H4 (cell line): ENCODE measurements at regions not wholly inside any gene's neighbourhood (a gene's known extent, or its start where the extent isn't known, plus 50 kb on each side); places are given as distances from the start of the nearest gene placed in this dataset.

ENCODE experiments used
- DNase-seq: peaks from one replicate; pipeline ENCODE4 v3.0.0-alpha.2; 2015; ENCODE audit warnings: low spot score

DNA sequence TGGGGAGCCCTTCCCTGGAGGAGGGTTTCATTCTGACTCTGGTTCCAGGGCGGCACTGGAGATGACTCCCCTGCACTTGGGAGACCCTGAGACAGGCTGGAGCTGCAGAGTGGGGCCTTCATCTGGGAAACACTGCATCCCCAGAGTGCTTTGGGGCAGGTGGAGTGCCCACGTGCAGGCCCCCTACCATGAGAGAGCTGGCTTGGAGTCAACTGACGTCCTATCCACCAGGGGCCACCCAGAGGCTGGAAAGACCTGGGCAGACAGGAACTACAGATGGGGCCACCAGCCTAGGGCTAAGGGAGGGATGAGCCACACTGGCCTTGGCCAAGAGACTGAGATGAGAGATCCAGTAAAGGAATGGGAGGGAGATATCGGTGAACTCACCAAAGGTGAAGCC is 153.8 kb downstream of the ASB1 start:
- no peak for DNase-seq

DNA sequence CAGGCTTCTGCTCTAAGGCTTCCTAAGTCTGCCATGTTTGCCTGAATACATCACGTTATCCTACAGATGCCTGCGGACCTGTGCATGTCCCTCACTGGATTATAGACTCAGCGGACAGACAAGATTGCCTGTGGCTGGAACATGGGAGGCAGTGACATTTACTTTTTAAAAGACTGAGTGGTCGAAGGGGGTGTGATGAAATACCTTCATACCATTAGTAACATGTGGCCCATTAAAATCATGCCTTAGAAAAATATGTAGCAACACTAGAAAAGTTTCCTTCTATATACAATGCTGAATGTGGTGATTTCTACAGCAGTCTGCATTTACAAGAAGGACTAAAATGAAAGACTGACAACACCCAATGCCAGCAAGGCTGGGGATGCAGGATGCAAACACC is 154.4 kb downstream of the ASB1 start:
- DNase-seq, result no peak

DNA sequence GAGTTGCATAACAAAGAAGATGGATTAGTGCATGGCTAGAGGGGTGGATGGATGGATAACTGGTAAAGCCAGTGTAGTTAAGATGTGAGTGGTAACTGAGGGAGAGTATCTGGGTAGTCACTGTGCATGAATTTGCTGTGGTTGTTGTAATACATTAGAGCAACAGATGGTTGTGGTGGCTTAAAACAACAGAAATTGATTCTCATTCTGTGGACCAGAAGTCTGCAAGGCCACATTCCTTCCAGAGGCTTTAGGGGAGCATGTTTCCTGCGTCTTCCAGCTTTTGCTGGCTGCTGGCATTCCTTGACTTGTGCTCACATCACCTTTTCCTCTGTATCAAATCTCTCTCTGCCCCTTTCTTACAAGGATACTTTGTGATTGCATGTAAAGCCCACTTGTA is 155.4 kb downstream of the ASB1 start:
- no peak for DNase-seq

DNA sequence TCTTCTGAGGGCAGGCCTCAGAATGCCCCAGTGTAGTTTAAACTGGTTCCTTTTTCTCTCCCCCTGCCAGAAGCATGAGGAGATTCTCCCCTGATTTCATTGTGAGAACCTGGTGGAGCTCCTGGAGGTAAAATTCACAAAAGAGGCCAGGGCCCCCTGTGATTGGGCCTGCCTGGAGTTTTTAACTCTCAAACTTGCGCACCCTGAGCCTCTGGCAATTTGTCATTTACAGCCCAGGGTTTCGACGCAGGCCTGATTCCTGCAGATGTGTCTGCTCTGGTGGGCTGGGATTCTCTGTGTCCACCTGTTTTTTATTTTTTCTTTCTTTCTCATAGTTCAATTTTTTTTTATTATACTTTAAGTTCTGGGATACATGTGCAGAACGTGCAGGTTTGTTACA is 157.9 kb downstream of the ASB1 start:
- DNase-seq, result no peak

DNA sequence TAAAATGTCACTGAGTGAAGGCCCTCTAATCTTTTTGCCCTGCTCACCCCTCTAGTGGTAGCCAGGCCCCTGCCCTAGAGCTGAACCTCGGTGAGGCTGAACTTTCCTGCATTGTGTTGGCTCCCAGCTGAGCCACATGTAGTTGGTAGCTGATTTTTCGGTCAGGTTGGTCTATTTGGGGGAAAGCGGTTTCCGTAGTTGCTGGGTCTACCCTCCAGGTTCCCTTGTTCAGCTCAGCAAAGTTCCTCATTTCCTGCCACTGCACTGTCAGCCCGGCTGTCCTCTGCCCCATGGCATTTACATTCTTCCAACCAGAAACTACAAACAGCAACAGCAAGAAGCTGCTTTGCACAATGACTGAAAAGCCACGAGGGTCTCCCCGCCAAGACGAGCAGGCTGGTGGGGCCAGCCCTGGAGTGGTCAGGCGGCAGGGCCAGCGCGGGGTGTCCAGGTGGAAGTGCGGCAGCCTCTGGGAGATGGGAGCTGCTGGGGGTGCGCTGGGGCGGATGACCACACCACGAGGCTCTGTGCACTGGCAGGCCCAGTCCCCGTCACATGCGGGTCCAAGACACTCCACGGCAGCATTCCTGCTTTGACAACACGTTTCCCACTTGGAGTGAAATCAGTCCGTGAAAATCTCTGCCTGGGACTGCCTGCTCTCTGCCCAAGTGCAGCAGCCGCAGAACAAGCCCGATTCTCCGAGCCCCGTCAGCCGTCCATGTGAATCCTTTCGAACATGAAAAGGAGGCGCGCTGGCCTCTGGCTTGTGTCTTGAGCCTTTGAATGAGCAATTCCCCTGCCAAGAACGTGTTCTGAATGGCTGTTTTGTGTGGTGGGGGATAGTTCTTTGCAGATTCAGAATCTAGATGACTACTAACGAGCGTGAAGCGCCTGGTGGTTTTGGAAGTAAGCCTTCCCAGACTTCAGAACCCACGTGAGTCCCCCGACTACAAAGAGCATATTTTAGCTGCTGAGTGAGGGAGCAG is 159.4 kb downstream of the ASB1 start:
- no peak for DNase-seq

DNA sequence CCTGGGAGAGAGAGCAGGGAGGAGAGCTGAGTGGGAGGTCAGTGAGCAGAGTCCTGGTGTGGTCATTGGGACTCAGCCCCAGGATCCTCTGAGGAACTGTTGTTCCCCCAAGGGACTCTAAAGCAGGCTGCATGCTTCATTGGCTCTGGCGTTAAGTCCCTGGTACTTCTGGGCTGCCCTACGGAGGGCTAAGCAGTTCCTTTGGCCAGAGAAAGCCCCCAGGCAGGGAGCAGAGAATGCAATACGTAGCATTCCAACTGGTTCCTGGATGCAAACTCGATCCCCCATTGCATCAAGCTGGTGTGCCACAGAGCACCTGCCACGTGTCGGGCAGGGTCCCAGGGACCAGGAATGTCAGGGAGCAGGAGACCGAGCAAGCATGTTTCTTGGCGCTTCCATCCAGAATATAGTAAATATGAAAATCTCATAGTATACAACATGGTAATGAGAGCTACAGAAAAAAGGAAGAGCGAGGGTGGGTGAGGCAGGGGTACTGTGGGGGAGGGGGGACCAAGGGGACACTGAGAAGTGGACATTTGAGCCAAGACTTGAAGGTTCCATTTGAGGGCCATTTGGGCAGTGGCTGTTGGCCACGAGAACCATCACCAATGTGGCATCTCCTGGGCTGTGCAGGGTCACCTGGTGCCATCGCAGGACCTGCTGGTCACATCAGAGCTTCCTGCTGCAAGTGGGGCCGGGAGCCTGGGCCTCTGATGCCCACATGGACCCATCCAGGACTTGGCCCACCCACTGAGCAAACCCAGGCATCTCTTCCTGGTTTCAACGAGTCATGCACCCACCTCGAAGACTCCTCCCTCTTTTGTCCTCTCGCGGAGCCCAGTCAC is 160.4 kb downstream of the ASB1 start:
- no peak for DNase-seq

DNA sequence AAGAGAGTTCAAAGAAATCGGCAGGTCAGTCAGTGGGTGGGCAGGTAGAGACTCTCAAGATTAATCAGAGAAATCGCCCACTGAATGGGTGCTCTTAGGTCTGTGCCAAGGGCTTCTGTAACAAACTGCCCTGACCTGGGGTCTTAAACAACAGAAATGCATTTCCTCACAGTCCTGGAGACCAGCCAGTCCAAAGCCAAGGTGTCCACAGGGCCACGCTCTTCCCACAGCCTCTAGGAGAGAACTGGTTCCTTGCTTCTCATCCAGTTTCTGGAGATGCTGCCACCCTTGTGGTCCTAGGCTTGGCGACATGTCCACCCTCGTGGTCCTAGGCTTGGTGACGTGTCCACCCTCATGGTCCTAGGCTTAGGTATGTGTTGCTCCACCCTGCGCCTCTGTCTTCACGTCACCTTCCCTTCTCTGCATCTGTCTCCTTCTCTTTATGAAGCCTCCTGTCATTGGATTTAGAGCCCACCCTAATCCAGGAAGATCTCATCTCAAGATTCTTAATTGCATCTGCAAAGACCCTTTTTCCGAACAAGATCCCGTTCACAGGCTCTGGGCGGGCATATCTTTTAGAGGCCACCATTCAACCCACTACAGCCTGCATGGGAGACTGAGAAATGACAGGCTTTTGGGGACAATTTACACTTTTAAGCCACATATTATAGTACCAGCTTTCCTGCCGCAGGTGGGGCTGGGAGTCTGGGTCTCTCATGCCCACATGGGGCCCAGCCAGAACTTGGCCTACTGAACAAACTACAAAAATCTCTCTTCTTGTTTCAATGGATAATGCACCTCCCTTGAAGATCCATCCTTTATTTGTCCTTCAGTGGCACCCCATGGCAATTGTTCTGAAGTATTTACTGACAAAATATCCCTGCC is 161.3 kb downstream of the ASB1 start:
- no peak for DNase-seq

DNA sequence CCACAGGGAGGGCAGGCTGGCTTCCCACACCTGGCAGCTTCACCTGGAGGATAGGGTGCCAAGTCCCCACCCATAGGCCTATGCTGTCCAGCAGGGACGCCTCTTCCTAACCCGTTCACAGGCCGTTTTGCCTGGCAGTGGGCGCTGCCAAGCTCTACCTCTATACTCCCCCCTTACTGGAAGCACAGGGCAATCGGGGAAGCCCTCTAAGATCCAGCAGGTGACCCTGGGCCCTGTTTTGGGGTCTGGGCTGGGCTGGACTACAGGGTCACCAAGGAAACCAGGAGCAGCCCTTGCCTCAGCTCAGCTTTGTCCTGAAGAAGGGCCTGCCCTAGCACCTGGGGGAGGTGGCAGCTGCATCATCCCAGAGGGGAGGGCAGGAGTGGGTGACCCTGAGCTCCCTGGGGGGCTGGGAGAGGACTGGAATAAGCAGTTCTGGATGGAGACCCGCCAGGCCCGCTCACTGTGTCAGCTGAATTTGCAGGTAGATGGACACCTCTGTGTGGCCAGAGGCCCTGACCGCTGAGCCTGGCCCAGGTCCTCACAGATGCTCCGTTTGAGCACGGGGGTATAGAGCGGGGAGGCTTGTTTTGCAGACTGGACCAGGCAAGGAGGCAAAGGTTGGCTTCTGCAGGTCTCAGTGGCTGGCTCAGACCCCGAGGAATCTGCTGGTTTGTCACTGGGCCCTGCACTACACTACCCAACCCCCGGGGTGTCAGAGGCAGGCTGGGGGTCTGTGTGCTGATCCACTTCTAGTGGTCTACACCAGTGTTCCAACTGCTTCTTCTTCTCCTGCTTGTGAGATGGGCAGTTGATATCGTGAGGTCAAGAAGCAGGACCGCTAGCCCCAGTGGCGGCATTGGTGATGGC is 163.1 kb downstream of the ASB1 start:
- DNase-seq, result no peak

DNA sequence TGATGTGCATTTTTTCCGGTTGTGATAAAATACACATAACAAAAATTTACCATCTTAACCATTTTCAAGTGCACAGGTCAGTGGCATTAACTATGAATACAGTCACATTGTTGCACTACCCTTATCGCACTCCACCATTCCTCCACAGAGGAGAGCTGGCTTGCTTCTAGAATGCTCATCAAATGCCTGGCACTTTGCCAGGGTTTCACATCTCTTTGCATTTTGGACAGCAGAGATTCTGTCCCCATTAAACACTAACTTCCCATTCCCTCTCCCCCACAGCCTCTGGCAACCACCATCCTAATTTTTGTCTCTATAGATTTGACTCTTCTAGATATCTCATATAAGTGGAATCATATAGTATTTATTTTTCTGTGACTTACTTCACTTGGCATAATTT is 165.0 kb downstream of the ASB1 start:
- DNase-seq, result no peak

DNA sequence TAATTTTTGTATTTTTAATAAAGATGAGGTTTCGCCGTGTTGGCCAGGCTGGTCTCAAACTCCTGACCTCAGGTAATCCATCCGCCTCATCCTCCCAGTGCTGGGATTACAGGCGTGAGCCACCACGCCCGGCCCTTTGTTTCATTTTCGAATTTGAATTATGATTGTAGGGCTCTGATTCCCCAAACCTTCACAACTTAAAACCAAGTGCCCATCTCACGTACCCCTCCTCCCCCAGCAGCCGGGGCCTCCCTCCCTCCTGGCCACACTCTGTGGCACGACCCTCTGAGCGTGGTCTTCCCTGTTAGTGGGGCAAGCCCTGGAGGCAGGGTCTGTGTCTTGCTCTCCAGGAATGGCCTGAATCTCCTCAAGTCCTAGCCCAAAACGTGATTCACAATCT is 166.5 kb downstream of the ASB1 start:
- DNase-seq, result no peak

DNA sequence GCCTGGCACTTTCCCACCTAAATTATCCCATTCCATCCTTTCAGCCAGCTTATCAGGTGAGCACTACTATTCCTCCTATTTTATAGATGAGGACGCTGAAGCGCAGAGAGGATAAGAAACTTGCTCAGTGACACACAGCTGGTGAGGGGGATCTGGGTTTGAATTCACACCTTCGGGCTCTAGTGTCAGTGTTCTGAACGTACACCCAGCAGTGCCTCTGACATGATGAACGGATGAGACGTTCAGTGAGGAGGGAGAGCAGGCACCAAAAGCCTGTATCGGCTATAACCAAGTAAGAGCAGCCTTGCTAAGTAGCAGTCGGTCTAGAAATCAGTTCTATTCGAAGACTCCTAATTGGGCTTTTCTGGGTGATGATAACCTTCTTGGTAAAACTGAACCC is 167.0 kb downstream of the ASB1 start:
- DNase-seq, result no peak

DNA sequence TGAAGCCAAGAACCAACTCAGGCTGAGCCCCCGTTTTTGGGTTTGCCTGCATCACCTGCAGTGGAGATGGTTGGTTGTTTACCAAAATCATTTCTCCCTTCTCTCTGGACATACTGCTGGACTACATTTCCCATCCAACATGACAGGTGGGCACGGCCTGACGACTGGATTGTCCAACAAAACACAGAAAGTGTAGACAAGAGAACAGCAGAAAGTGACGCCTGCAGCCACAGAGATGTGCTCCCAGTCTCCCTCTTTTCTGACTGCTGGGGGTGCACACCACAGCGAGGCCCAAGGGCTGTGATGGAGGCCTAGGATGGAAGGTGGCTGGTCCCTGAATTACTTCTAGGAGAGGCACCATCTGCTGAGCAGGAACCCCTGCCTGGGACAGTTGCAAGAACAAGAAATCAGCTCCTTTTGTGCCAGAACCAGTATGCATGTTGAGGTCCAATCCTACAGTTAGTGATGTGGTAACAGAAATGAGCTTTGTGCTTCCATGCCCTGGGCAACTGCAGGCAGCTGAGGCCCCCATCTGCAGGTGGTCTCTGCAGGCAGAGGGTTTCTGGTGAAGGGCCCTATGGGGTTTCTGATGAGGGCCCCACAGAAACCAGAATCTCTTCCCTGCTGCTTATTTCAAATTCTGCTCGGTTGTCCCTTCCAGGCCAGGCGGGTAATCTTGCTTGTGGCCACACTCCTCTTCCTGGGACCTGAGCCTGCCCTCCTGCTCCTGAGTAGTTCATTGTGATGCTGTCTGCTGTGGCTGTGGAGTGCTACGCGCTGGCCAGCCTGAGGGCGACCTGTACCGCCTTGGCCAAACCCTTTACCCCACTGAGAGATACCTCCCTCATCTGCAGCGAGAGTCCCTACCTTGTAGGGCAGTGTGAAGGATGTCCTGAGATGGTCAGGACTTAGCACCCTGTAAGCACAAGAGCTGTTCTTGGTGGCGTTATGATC is 168.3 kb downstream of the ASB1 start:
- no peak for DNase-seq

DNA sequence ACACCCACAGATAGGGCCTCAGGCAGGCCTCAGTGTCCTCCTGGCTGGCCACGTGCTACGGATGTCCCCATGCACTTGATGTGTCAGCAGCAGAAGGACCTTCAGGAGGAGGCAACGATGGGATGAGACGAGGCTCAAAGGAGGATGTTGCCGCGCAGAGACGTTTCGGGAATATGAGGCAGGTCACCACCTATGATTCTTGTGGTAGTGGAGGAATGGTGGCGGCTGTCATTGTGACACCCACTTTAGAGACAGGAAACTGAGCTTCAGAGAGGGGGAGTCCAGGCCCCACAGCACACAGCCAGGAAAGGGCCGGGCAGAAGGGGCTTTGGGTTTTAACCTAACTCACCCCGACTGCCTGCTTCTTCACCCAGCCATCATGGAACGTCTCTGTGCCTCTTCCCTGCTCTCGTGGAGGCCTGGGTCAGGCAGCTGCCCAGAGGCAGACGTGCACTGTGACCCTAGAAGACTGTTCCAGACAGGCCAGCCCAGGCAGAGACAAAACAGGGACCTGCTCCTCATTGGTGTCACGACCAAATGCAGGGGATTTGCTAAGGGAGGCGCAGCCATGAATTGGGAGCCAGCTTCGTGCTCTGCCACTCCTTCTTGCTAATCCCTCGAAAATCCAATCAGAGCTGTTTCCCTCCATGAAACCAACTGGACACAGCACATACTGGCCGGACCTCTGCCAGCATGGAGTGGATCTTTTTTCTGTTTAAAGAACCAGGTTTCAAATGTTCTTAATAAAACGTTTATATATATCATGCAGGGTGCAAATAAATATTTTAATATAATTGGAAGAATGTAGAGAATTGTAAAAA is 169.2 kb downstream of the ASB1 start:
- no peak for DNase-seq

DNA sequence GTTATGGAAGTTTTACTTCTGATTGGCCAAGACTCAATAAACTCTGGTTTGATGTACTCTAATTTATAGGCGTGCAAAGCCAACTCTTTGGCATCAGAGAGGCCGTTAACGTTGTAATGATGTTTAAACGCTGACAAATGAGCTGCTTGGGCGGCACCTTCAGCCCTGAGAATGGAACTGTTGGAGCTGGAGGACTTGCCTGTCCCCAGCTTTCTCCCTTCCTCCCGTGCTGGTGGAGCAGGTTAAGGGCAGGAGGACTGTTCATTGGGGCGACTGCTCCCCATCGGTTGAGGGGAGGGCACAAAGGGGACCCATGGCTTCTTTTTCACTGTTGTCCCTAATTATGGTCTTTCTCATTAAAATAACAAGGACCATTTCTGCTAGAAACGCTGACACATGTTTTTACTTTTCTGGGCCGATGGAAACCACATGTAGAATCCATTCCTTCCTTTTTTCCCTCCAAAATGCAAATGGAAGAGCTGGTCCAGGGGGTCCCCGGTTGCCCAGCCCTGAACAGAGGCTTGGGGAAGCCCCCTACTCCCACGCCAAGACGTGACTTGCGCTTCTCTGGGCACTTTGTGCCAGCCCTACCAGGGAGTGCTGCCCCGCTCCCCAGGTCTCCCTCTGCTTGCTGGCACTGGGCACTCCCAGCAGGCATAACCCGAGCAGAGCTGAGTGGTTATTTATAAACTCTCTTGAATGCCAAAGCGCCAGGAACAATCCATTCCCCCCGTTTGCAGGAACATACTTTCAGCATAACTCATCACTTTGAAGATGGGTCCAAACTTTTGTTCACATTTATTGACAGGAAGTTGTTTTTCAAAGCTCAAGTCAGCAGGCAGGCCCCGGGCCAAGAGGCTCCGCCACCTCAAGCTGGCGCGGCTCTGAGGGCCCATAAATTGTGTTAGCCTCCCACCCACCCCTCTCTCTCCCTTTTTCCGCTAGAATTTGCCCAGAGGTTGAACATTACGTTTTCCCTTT is 170.1 kb downstream of the ASB1 start:
- DNase-seq, result peak; percentile 86

DNA sequence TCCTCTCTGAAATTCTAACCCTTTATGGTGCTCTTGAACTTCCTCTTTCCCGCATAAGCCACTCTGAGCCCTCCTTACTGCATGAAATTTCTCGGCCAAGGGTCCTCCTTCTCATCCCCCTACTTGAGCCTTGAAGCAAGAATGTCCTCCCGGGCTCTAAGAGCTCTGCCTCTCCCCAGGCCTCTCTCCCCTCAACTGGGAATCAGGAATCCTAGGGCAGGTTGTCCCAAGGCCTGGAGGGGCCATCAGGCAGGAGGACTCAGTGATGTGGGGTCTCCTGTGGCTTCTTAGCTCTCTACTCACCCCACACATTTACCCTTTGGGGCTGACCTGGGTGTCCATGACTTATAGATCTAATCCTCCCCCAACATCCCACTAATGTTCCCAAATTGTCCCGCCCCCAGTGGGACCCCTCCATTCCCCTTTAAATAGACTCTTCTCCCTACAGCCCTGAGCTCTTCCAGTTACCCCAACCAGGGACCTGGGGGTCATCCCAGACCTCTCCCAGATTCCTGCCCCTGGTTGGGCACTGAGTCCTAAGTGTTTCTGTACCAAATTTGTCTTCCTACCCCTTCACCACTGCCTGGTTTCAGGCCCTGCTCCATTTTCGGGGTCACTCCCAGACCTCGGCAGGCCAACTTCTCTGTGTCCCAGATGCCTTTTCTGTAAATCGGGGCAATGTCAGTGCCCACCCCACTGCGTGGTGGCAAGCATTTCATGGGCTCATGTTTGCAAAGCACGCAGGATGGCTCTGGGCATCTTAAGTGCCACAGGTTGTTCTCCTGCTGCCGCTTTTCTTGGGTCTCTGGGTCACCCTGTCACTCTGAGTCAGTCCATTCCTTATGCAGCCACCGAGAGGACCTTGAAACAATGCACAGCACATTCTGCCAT is 171.2 kb downstream of the ASB1 start:
- no peak for DNase-seq

DNA sequence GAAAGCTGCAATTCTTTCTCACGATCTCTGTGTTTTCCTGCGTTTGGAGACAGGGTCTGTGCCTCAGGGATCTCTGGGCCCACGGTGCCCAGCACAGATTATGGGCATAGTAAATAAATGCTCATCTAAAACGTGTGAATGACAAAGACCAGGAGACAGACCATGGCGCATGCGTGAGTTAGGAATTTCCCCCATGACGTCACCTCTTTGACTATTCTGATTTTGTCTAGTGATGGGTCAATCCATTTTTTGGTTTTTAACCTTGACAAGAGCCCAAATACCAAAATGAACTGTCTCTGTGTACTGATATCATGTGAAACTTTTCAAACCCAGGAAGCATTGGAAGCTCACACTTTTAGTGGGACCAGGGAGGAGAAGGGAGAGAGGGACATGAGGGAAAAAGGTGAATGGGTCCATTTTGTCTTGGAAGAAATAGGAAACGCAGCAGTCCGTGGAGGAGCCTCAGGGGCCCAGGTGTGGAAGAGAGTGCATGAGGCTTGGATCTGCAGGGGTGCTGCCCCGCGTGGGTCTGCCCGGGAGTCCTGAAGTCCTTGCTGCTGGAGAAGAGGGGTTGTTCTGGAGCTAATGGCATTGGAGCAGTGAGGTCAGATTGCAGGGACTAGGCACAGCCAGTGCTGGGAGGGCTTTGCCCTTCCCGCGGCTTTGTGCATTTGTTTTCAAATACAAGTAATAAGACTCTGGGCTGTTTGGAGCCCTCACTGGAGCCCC is 172.2 kb downstream of the ASB1 start:
- no peak for DNase-seq
